ENCODE measurements at regions not wholly inside any gene's neighbourhood (a gene's known extent, or its start where the extent isn't known, plus 50 kb on each side); places are given as distances from the start of the nearest gene placed in this dataset.

DNA sequence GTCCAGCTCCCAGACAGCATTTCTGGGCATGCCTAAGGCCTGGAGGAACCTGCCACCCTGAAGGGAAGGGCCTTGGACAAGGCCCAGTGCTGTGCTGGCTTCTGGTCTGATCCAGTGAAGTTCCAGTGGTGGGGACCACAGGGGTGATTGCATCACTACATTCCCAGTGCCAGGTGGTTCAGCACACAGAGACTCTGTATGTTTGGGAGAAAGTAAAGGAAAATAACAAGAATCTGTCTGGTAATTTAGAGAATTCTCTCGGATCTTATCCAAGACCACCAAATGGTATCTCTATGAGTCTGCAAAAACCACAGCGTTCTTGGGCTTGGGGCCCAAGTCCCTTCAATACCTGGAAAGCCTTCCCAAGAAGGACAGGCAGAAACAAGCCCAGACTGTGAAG is 131.8 kb upstream of the MAD2L1 start:
- Histone ChIP-seq H3K36me3 (ENCODE audit: control insufficient read depth in 2 of 2, extremely low read depth in 1 of 2, insufficient read depth in 2 of 2, low read length in 2 of 2) (no peaks in the 10 kb centered on the region), H3K9me3 (ENCODE audit: control insufficient read depth, low read depth, low read length) (no peaks in the 10 kb centered on the region), H3K9ac (ENCODE audit: control insufficient read depth, extremely low read depth, insufficient read depth, low read length) (no peak overlapping the region), H3K27ac (ENCODE audit: control insufficient read depth, insufficient read depth, low read length) (no peak overlapping the region), H3K4me1 (ENCODE audit: control insufficient read depth, extremely low read depth, insufficient read depth, low read length) (no peaks in the 10 kb centered on the region), H3K79me2 (ENCODE audit: control insufficient read depth, insufficient read depth, low read length) (no peaks in the 10 kb centered on the region), H3K27me3 (ENCODE audit: control insufficient read depth, extremely low read depth, insufficient read depth, low read length) (no peaks in the 10 kb centered on the region), H2AFZ (ENCODE audit: control insufficient read depth, low read length) (no peak overlapping the region), H3K4me3 (ENCODE audit: control insufficient read depth in 2 of 3, extremely low read depth in 1 of 3, insufficient read depth in 2 of 3, low read depth in 1 of 3, low read length in 3 of 3) (no peak overlapping the region), H4K20me1 (ENCODE audit: control insufficient read depth, extremely low read depth, insufficient read depth, low read length) (no peaks in the 10 kb centered on the region), H3K9me1 (ENCODE audit: control insufficient read depth, extremely low read depth, insufficient read depth, low read length) (no peaks in the 10 kb centered on the region), H3K4me2 (ENCODE audit: control insufficient read depth, extremely low read depth, insufficient read depth, low read depth, low read length) (no peak overlapping the region)
- dilution Hi-C loops (cut with MboI; ENCODE audit: extremely low pct_ligation_motif_present, low sequenced_read_pairs): no loop called here
- TF ChIP-seq, protein P1, sequence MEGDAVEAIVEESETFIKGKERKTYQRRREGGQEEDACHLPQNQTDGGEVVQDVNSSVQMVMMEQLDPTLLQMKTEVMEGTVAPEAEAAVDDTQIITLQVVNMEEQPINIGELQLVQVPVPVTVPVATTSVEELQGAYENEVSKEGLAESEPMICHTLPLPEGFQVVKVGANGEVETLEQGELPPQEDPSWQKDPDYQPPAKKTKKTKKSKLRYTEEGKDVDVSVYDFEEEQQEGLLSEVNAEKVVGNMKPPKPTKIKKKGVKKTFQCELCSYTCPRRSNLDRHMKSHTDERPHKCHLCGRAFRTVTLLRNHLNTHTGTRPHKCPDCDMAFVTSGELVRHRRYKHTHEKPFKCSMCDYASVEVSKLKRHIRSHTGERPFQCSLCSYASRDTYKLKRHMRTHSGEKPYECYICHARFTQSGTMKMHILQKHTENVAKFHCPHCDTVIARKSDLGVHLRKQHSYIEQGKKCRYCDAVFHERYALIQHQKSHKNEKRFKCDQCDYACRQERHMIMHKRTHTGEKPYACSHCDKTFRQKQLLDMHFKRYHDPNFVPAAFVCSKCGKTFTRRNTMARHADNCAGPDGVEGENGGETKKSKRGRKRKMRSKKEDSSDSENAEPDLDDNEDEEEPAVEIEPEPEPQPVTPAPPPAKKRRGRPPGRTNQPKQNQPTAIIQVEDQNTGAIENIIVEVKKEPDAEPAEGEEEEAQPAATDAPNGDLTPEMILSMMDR (optimal IDR thresholded peaks at IDR 0.05 in 1 of 3, IDR thresholded peaks at IDR 0.05 in 1 of 3, conservative IDR thresholded peaks at IDR 0.05 in 1 of 3; ENCODE audit: extremely low read depth in 1 of 3, insufficient read depth in 2 of 3, low read length in 3 of 3): no peak
- no peak for TF ChIP-seq EZH2 (IDR thresholded peaks at IDR 0.05; ENCODE audit: low read length)
- FAIRE-seq (no peak), DNase-seq (ENCODE audit: low read depth, low spot score) (no peak)

DNA sequence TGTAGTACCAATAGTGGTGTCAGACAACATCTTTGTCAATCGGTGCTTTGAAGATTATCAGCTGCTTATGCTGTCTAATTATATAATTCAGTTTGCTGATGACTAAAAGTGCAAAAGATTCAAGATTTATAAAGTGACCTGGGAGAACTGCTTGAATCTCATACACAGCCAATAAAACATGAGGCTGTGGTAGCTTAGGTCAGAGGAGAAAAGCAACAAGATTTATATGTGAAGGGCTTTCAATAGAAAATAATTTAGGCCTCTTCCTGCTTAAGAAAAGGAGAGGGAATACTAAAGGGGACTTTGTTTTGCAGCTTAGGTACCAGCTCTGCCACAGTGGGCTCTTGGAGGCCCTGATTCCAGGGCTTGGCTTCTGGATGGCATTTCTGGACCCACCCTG is 111.0 kb upstream of the MAD2L1 start:
- Histone ChIP-seq H3K4me1 (ENCODE audit: control insufficient read depth, extremely low read depth, insufficient read depth, low read length) (no peaks in the 10 kb centered on the region), H3K27me3 (ENCODE audit: control insufficient read depth, extremely low read depth, insufficient read depth, low read length) (no peaks in the 10 kb centered on the region), H3K4me2 (ENCODE audit: control insufficient read depth, extremely low read depth, insufficient read depth, low read depth, low read length) (no peak overlapping the region), H4K20me1 (ENCODE audit: control insufficient read depth, extremely low read depth, insufficient read depth, low read length) (no peaks in the 10 kb centered on the region), H2AFZ (ENCODE audit: control insufficient read depth, low read length) (no peak overlapping the region), H3K4me3 (ENCODE audit: control insufficient read depth in 2 of 3, extremely low read depth in 1 of 3, insufficient read depth in 2 of 3, low read depth in 1 of 3, low read length in 3 of 3) (no peak overlapping the region), H3K36me3 (ENCODE audit: control insufficient read depth in 2 of 2, extremely low read depth in 1 of 2, insufficient read depth in 2 of 2, low read length in 2 of 2) (no peaks in the 10 kb centered on the region), H3K79me2 (ENCODE audit: control insufficient read depth, insufficient read depth, low read length) (no peaks in the 10 kb centered on the region), H3K9me3 (ENCODE audit: control insufficient read depth, low read depth, low read length) (no peaks in the 10 kb centered on the region), H3K27ac (ENCODE audit: control insufficient read depth, insufficient read depth, low read length) (no peak overlapping the region), H3K9ac (ENCODE audit: control insufficient read depth, extremely low read depth, insufficient read depth, low read length) (no peak overlapping the region), H3K9me1 (ENCODE audit: control insufficient read depth, extremely low read depth, insufficient read depth, low read length) (no peaks in the 10 kb centered on the region)
- no peak for TF ChIP-seq EZH2 (IDR thresholded peaks at IDR 0.05; ENCODE audit: low read length)
- TF ChIP-seq, protein P1 (optimal IDR thresholded peaks at IDR 0.05 in 1 of 3, IDR thresholded peaks at IDR 0.05 in 1 of 3, conservative IDR thresholded peaks at IDR 0.05 in 1 of 3; ENCODE audit: extremely low read depth in 1 of 3, insufficient read depth in 2 of 3, low read length in 3 of 3): no peak
- DNase-seq (ENCODE audit: low read depth, low spot score) (no peak), FAIRE-seq (no peak)
- dilution Hi-C loops (cut with MboI; ENCODE audit: extremely low pct_ligation_motif_present, low sequenced_read_pairs): no loop called here
